ENCODE measurements at regions not wholly inside any gene's neighbourhood (a gene's known extent, or its start where the extent isn't known, plus 50 kb on each side); places are given as distances from the start of the nearest gene placed in this dataset.
A peak's percentile ranks its signal among the peaks of the same experiment; 100 is the strongest.
"Not testable (repeated sequence)": the region's sequence is repeated elsewhere in the genome, so short reads cannot be mapped to it uniquely, and the experiment has no call there.

- DNase-seq (ENCODE audit: extremely low spot score): no peak
- no peaks in the 10 kb centered on the region for H3K36me3 ChIP-seq (ENCODE audit: insufficient read depth)
- H3K4me3 ChIP-seq (ENCODE audit: low read depth, low read length): no peak overlapping the region
- 74% methylated on average over 1 of the region's 1 CpG for WGBS
- H3K4me1 ChIP-seq (ENCODE audit: insufficient read depth): no peaks in the 10 kb centered on the region
- H3K27ac ChIP-seq (ENCODE audit: low read depth): no peak overlapping the region
Measured at GRCh38 chr18:78421392-78421791, 558.2 kb upstream of the SALL3 start.

DNA sequence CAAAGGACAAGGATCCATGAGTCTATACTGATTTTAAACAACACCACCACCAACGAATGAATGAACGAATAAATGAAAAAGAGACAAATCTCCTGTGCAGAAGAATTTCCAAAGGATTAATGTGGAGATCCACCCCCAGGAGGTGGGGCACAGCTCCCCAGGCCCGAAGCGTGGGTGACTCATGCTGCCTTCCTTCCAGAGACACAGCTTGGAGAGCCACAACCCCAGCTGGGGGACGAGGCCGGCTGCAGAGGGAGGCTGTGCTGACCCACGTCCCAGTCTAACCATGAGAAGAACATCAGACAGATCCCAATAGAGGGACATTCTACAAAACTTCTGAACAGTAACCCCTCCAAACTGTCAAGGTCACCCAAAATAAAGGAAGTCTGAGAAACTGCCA lies 557.3 kb upstream of the SALL3 start:
- WGBS: 66% methylated on average over 7 of the region's 7 CpGs
- H3K4me1 ChIP-seq (ENCODE audit: insufficient read depth): no peaks in the 10 kb centered on the region

DNA sequence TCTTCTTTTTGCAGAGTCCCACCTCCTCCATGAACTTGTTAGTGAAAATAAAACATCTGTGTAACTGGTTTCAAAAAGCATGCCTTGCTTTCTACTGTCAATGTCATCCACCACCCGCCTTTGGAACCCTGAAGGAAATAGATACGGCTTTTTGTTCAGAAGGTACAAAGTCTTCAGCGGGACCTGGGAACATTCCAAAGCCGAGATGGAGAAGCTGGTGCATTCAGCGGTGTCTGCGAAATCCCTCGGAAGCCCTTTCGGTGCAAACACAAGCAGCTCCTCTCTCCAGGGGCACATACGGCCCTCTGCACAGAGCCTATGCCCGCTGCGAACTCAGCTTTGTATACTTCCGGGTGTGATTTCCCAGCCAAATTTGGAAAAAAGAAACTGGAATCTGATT lies 555.8 kb upstream of the SALL3 start:
- DNase-seq (ENCODE audit: extremely low spot score): no peak

More for the DNA sequence above, 557.3 kb upstream of the SALL3 start:
- no peak for DNase-seq (ENCODE audit: extremely low spot score)
- H3K4me3 ChIP-seq (ENCODE audit: low read depth, low read length): no peak overlapping the region
- no peaks in the 10 kb centered on the region for H3K36me3 ChIP-seq (ENCODE audit: insufficient read depth)
- no peak overlapping the region for H3K27ac ChIP-seq (ENCODE audit: low read depth)

DNA sequence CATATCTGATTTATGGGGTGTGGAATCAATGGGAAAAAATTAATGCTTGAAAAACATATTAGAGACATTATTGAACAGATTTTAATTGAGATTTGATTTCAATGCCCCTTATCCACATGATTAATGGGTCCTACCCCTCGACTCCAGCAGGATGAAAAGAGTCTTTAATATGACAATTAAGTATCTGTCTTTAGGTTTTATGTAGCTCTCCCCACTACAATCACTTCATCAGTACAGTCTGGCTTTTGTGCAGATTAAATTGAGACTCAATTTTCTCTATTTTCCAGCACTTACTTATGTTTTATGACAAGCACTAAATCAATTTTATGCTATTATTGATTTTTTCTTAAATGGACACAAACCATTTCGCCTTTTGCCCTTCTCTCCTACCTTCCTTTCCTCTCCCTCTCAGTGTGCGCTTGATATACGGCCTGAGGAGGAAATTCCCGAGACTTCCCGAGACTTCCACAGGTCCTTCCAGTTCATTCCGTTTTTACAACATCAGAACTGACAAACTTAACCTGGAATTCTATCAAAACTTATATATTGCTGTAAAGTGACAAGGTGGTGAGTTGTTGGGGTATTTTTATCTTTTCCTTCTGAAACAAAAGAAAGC lies 555.1 kb upstream of the SALL3 start:
- no peaks in the 10 kb centered on the region for H3K4me1 ChIP-seq (ENCODE audit: insufficient read depth)
- DNase-seq (ENCODE audit: extremely low spot score): no peak
- no peak overlapping the region for H3K4me3 ChIP-seq (ENCODE audit: low read depth, low read length)
- no peak overlapping the region for H3K27ac ChIP-seq (ENCODE audit: low read depth)
- H3K36me3 ChIP-seq (ENCODE audit: insufficient read depth): no peaks in the 10 kb centered on the region
- 84% methylated on average over 7 of the region's 7 CpGs for WGBS

More for the DNA sequence above, 555.8 kb upstream of the SALL3 start:
- WGBS: 79% methylated on average over 12 of the region's 12 CpGs
- Histone ChIP-seq H3K4me3 (ENCODE audit: low read depth, low read length) (no peak overlapping the region), H3K27ac (ENCODE audit: low read depth) (no peak overlapping the region), H3K4me1 (ENCODE audit: insufficient read depth) (no peaks in the 10 kb centered on the region), H3K36me3 (ENCODE audit: insufficient read depth) (no peaks in the 10 kb centered on the region)

DNA sequence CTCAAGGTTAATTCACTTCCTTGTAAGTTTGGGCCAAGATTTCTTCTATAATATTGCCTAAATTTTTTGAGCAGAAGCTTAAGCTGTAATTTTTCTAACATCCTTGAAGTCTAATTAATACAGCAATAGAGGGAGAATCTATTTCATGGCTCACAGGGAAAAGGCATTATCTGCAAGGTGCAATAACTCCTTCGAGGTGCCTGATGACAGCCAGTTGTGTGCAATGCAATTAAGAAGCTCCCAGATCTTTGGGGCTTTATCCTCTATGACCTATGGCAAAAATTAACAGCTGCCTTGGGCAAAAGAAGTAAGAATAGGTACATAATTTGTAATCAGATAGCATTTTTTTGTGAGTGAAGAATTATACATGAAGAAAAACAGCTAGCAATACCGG lies 554.6 kb upstream of the SALL3 start:
- no peaks in the 10 kb centered on the region for H3K4me1 ChIP-seq (ENCODE audit: insufficient read depth)
- WGBS: 83% methylated on average over 2 of the region's 2 CpGs
- no peak overlapping the region for H3K27ac ChIP-seq (ENCODE audit: low read depth)
- no peaks in the 10 kb centered on the region for H3K36me3 ChIP-seq (ENCODE audit: insufficient read depth)
- no peak overlapping the region for H3K4me3 ChIP-seq (ENCODE audit: low read depth, low read length)
- no peak for DNase-seq (ENCODE audit: extremely low spot score)

GRCh38 chr18:78427081-78427480 lies 552.5 kb upstream of the SALL3 start:
- no peak overlapping the region for H3K27ac ChIP-seq (ENCODE audit: low read depth)
- no peaks in the 10 kb centered on the region for H3K4me1 ChIP-seq (ENCODE audit: insufficient read depth)
- no peak for DNase-seq (ENCODE audit: extremely low spot score)
- no peak overlapping the region for H3K4me3 ChIP-seq (ENCODE audit: low read depth, low read length)
- WGBS: 92% methylated on average over 12 of the region's 12 CpGs
- no peaks in the 10 kb centered on the region for H3K36me3 ChIP-seq (ENCODE audit: insufficient read depth)

DNA sequence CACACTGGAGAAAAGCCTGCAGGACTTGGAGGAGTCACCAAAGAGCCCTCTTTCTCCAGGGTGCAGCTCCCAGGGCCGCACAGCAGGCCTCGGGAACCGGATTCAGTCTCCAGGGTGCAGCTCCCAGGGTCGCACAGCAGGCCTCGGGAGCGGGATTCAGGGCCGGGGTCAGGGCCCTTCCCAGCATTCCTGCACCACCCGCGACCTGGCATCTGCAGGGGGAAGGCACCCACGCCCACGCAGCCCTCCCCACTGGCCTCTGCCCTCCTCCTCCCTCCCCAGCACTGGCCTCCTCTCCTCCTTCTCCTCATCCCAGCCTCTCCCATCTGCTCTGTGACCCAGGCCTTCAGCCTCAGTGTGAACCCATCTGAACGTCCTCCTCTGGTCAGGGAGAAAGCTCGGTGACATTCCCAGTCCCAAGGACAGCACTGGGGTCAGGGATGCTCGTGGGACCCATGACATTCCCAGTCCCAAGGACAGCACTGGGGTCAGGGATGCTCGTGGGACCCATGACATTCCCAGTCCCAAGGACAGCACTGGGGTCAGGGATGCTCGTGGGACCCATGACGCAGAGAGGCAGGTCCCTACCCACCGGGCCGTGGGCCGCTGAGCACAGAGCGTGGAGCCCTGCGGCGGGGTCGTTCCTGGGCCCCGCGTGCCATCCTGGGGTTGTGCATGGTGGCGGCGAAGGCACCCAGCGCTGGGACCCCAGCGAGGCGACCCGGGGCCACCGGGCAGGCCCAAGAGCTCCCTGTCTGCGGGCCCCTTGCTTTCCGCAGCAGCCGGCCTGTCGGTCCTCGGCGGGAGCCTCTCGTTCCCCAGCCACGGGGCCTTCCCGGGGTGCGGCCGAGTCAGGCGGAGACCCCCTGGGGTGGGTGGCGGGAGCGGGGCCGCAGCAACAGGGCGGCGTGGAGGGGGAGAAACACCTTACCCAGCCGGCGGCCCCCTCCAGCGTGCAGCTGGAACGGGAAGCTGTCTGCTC lies 550.2 kb upstream of the SALL3 start:
- 94% methylated on average over 54 of the region's 54 CpGs for WGBS
- Histone ChIP-seq H3K4me3 (ENCODE audit: low read depth, low read length) (no peak overlapping the region), H3K27ac (ENCODE audit: low read depth) (no peak overlapping the region), H3K36me3 (ENCODE audit: insufficient read depth) (no peaks in the 10 kb centered on the region), H3K4me1 (ENCODE audit: insufficient read depth) (no peaks in the 10 kb centered on the region)
- no peak for DNase-seq (ENCODE audit: extremely low spot score)

- Histone ChIP-seq H3K4me1 (ENCODE audit: insufficient read depth) (no peaks in the 10 kb centered on the region), H3K27ac (ENCODE audit: low read depth) (no peak overlapping the region), H3K36me3 (ENCODE audit: insufficient read depth) (no peaks in the 10 kb centered on the region), H3K4me3 (ENCODE audit: low read depth, low read length) (no peak overlapping the region)
- WGBS: 89% methylated on average over 28 of the region's 28 CpGs
- no peak for DNase-seq (ENCODE audit: extremely low spot score)
Measured at GRCh38 chr18:78430131-78430758, 549.4 kb upstream of the SALL3 start.

- Histone ChIP-seq H3K4me1 (ENCODE audit: insufficient read depth) (no peaks in the 10 kb centered on the region), H3K4me3 (ENCODE audit: low read depth, low read length) (no peak overlapping the region), H3K27ac (ENCODE audit: low read depth) (no peak overlapping the region), H3K36me3 (ENCODE audit: insufficient read depth) (no peaks in the 10 kb centered on the region)
- no peak for DNase-seq (ENCODE audit: extremely low spot score)
- 92% methylated on average over 13 of the region's 13 CpGs for WGBS
Measured at GRCh38 chr18:78431606-78432005, 548.0 kb upstream of the SALL3 start.

- H3K4me3 ChIP-seq (ENCODE audit: low read depth, low read length): no peak overlapping the region
- no peaks in the 10 kb centered on the region for H3K4me1 ChIP-seq (ENCODE audit: insufficient read depth)
- WGBS: 89% methylated on average over 9 of the region's 9 CpGs
- DNase-seq (ENCODE audit: extremely low spot score): no peak
- no peaks in the 10 kb centered on the region for H3K36me3 ChIP-seq (ENCODE audit: insufficient read depth)
- no peak overlapping the region for H3K27ac ChIP-seq (ENCODE audit: low read depth)
Measured at GRCh38 chr18:78433562-78433961, 546.1 kb upstream of the SALL3 start.

- no peaks in the 10 kb centered on the region for H3K4me1 ChIP-seq (ENCODE audit: insufficient read depth)
- no peak for DNase-seq (ENCODE audit: extremely low spot score)
- no peak overlapping the region for H3K4me3 ChIP-seq (ENCODE audit: low read depth, low read length)
- no peak overlapping the region for H3K27ac ChIP-seq (ENCODE audit: low read depth)
- no peaks in the 10 kb centered on the region for H3K36me3 ChIP-seq (ENCODE audit: insufficient read depth)
- WGBS: 87% methylated on average over 8 of the region's 8 CpGs
Measured at GRCh38 chr18:78436110-78436509, 543.5 kb upstream of the SALL3 start.

DNA sequence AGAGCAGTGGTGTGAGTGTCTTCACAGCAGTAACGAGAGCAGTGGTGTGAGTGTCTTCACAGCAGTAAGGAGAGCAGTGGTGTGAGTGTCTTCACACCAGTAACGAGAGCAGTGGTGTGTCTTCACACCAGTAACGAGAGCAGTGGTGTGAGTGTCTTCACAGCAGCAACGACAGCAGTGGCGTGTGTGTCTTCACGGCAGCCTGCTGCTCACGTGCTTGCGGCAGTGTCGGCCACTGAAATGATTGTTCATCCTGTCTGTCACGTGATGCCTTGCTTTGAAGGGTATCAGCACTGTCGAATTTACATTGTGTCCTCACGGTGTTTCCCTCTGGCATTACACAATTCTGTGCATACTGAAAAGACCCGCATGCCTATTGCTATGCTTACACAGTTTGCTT lies 541.4 kb upstream of the SALL3 start:
- not testable (repeated sequence) for H3K4me1 ChIP-seq (ENCODE audit: insufficient read depth); H3K36me3 ChIP-seq (ENCODE audit: insufficient read depth); H3K27ac ChIP-seq (ENCODE audit: low read depth); H3K4me3 ChIP-seq (ENCODE audit: low read depth, low read length); DNase-seq (ENCODE audit: extremely low spot score)
- 83% methylated on average over 13 of the region's 13 CpGs for WGBS

GRCh38 chr18:78445880-78446279 lies 533.7 kb upstream of the SALL3 start:
- WGBS: 78% methylated on average over 12 of the region's 12 CpGs
- Histone ChIP-seq H3K36me3 (ENCODE audit: insufficient read depth) (no peaks in the 10 kb centered on the region), H3K27ac (ENCODE audit: low read depth) (no peak overlapping the region), H3K4me3 (ENCODE audit: low read depth, low read length) (no peak overlapping the region), H3K4me1 (ENCODE audit: insufficient read depth) (no peaks in the 10 kb centered on the region)
- DNase-seq (ENCODE audit: extremely low spot score): no peak

DNA sequence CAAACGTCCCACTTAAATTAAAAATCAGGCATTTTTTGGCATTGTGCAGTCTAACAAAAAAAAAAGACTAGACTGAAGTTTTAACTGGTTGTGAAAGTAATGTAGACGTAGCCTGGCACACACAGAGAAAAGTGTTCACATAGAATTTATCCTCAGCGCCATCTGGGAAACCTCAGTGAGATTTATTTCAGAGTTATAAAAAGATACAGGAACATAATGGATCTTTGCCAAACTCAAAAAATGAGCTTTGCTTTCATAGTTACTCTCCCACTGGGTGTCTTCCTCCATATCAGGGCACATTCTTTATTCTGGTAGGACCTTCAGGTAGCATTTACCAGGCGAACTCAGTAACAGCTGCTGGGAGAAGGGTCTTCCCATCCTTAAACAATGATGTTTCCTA lies 532.4 kb upstream of the SALL3 start:
- WGBS: 29% methylated on average over 4 of the region's 4 CpGs
- H3K4me1 ChIP-seq (ENCODE audit: insufficient read depth): no peaks in the 10 kb centered on the region
- DNase-seq (ENCODE audit: extremely low spot score): peak; percentile 41

More for the DNA sequence above, 532.4 kb upstream of the SALL3 start:
- no peak overlapping the region for H3K27ac ChIP-seq (ENCODE audit: low read depth)
- H3K36me3 ChIP-seq (ENCODE audit: insufficient read depth): no peaks in the 10 kb centered on the region
- no peak overlapping the region for H3K4me3 ChIP-seq (ENCODE audit: low read depth, low read length)
